Activated CD4-positive, alpha-beta T cell treated with anti-CD3 and anti-CD28 coated beads for 4 hours (primary cell): ENCODE measurements at regions not wholly inside any gene's neighbourhood (a gene's known extent, or its start where the extent isn't known, plus 50 kb on each side); places are given as distances from the start of the nearest gene placed in this dataset.
"Not testable (repeated sequence)": the region's sequence is repeated elsewhere in the genome, so short reads cannot be mapped to it uniquely, and the experiment has no call there.

Experiments
- DNase-seq, 2 donors: peaks; one replicate each; pipeline ENCODE4 v3.0.0-alpha.2; 2020

- DNase-seq, result no peak
Observed at GRCh38 chr7:156590212-156590611, 50.4 kb upstream of the RNF32 start.

- no peak for DNase-seq
Observed at GRCh38 chr7:156589808-156590207, 50.8 kb upstream of the RNF32 start.

- no peak for DNase-seq
Observed at GRCh38 chr7:156585926-156586325, 54.6 kb upstream of the RNF32 start.

GRCh38 chr7:156585025-156585648, 55.4 kb upstream of the RNF32 start:
- no peak for DNase-seq

- DNase-seq, result no peak
Observed at GRCh38 chr7:156582591-156583123, 57.9 kb upstream of the RNF32 start.

GRCh38 chr7:156580036-156580435, 60.5 kb upstream of the RNF32 start:
- DNase-seq, result no peak

- no peak for DNase-seq
Observed at GRCh38 chr7:156579566-156579965, 61.0 kb upstream of the RNF32 start.

GRCh38 chr7:156578978-156579430, 61.6 kb upstream of the RNF32 start:
- DNase-seq, result no peak

- no peak for DNase-seq
Observed at GRCh38 chr7:156578578-156578940, 62.0 kb upstream of the RNF32 start.

GRCh38 chr7:156577645-156578577, 62.7 kb upstream of the RNF32 start:
- DNase-seq, result no peak

- DNase-seq, result no peak
Observed at GRCh38 chr7:156576216-156577058, 64.1 kb upstream of the RNF32 start.

- no peak for DNase-seq
Observed at GRCh38 chr7:156568258-156568657, 72.3 kb upstream of the RNF32 start.

GRCh38 chr7:156566812-156567549, 73.6 kb upstream of the RNF32 start:
- no peak for DNase-seq

GRCh38 chr7:156565002-156565401, 75.6 kb upstream of the RNF32 start:
- DNase-seq, result not testable (repeated sequence)

- no peak for DNase-seq
Observed at GRCh38 chr7:156560696-156561095, 79.9 kb upstream of the RNF32 start.

GRCh38 chr7:156560075-156560474, 80.5 kb upstream of the RNF32 start:
- DNase-seq, result no peak

- DNase-seq, result no peak
Observed at GRCh38 chr7:156559001-156559400, 81.6 kb upstream of the RNF32 start.

- DNase-seq, result no peak
Observed at GRCh38 chr7:156558198-156558597, 82.4 kb upstream of the RNF32 start.

- DNase-seq, result no peak
Observed at GRCh38 chr7:156556083-156556482, 84.5 kb upstream of the RNF32 start.

- no peak for DNase-seq
Observed at GRCh38 chr7:156554488-156554887, 86.1 kb upstream of the RNF32 start.

- DNase-seq, result no peak
Observed at GRCh38 chr7:156549636-156550035, 90.9 kb upstream of the RNF32 start.

GRCh38 chr7:156547884-156548561, 92.6 kb upstream of the RNF32 start:
- DNase-seq, result no peak
